ENCODE measurements at regions not wholly inside any gene's neighbourhood (a gene's known extent, or its start where the extent isn't known, plus 50 kb on each side); places are given as distances from the start of the nearest gene placed in this dataset.

- no peak for TF ChIP-seq POLR2A (IDR thresholded peaks at IDR 0.05)
- no peak for TF ChIP-seq CTCF (IDR thresholded peaks at IDR 0.05 in 8 of 11, conservative IDR thresholded peaks at IDR 0.05 in 3 of 11)
Measured at GRCh38 chr4:13940921-13941320, 313.4 kb upstream of the BOD1L1 start.

Measured in spleen (tissue), 7 donors.